Common myeloid progenitor, CD34-positive (primary cell): ENCODE measurements at regions not wholly inside any gene's neighbourhood (a gene's known extent, or its start where the extent isn't known, plus 50 kb on each side); places are given as distances from the start of the nearest gene placed in this dataset.

ENCODE experiments used
- CTCF ChIA-PET: fragments of 350-600 bp; sonication (Branson Sonifier 250); formaldehyde crosslinking; loops from one replicate; lab custom pipeline; 2021; ENCODE audit warnings: antibody characterized with exemption; lab: Charles Lee
- POLR2A ChIA-PET: fragments of 350-600 bp; sonication (Branson Sonifier 250); formaldehyde crosslinking; loops from one replicate; lab custom pipeline; 2021; ENCODE audit warnings: antibody characterized with exemption; lab: Charles Lee
- DNase-seq, 3 donors: peaks; one replicate each; pipeline versions ENCODE4 v3.0.0 to v3.0.0-alpha.2; 2013
- H3K27ac ChIP-seq, 2 experiments: 1 replicate in 1 of 2; 2 replicates in 1 of 2; pipeline ENCODE4 v1.7.0; 2013; ENCODE audit warnings: inconsistent platforms in 2 of 2, low read length in 2 of 2, mild to moderate bottlenecking in 2 of 2, low read depth in 1 of 2, moderate library complexity in 1 of 2; ENCODE audit not compliant: severe bottlenecking in 2 of 2, insufficient read depth in 1 of 2, poor library complexity in 1 of 2
- H3K27me3 ChIP-seq, 5 experiments: replicated peaks in 2 of 5; 1 replicate in 3 of 5; 2 replicates in 2 of 5; pipeline versions ENCODE4 v1.6.1 to v1.7.0; 2013; ENCODE audit warnings: low read length in 4 of 5, mild to moderate bottlenecking in 2 of 5, moderate library complexity in 2 of 5, inconsistent platforms in 1 of 5; ENCODE audit not compliant: insufficient read depth in 5 of 5, control insufficient read depth in 4 of 5
- H3K36me3 ChIP-seq, 4 experiments: 1 replicate in 2 of 4; 2 replicates in 2 of 4; pipeline versions ENCODE4 v1.6.1 to v1.7.0; 2013; ENCODE audit warnings: low read length in 3 of 4, control low read depth in 1 of 4, mild to moderate bottlenecking in 1 of 4; ENCODE audit not compliant: control insufficient read depth in 4 of 4, insufficient read depth in 4 of 4
- H3K4me1 ChIP-seq, 4 experiments: 1 replicate in 3 of 4; 2 replicates in 1 of 4; pipeline versions ENCODE4 v1.6.1 to v1.7.1; 2013; ENCODE audit warnings: low read length in 3 of 4, mild to moderate bottlenecking in 3 of 4, control low read depth in 1 of 4, inconsistent platforms in 1 of 4, moderate library complexity in 1 of 4; ENCODE audit not compliant: control insufficient read depth in 4 of 4, insufficient read depth in 4 of 4; ENCODE audit errors: control extremely low read depth in 1 of 4
- H3K4me3 ChIP-seq, 7 experiments: 1 replicate in 4 of 7; 2 replicates in 3 of 7; pipeline versions ENCODE4 v1.5.1 to v1.7.0; 2013; ENCODE audit warnings: mild to moderate bottlenecking in 7 of 7, low read length in 6 of 7, moderate library complexity in 6 of 7, inconsistent platforms in 2 of 7, low read depth in 2 of 7, control low read depth in 1 of 7; ENCODE audit not compliant: insufficient read depth in 4 of 7, control insufficient read depth in 1 of 7; ENCODE audit errors: extremely low read depth in 1 of 7
- H3K9me3 ChIP-seq, 5 experiments: 1 replicate in 4 of 5; 2 replicates in 1 of 5; pipeline versions ENCODE4 v1.6.1 to v1.7.1; 2013; ENCODE audit warnings: low read length in 4 of 5, mild to moderate bottlenecking in 2 of 5, inconsistent platforms in 1 of 5, low read depth in 1 of 5, moderate library complexity in 1 of 5; ENCODE audit not compliant: control insufficient read depth in 4 of 5, insufficient read depth in 2 of 5; ENCODE audit errors: control extremely low read depth in 1 of 5
- WGBS: methylation state at CpG from one replicate; pipeline ENCODE4 v1.1.5; 2013; ENCODE audit not compliant: insufficient coverage; 5-methylcytosine and 5-hydroxymethylcytosine counted together

- no peaks in the 10 kb centered on the region for H3K4me1 ChIP-seq
- 86% methylated on average over 5 of the region's 9 CpGs for WGBS
Measured at GRCh38 chr3:161576714-161577510, 80.3 kb downstream of the OTOL1 start.

GRCh38 chr3:161577662-161578061, 81.1 kb downstream of the OTOL1 start:
- CTCF ChIA-PET, result no interaction called here
- Histone ChIP-seq H3K36me3 (no peaks in the 10 kb centered on the region), H3K4me1 (no peaks in the 10 kb centered on the region), H3K27ac (no peak overlapping the region), H3K4me3 (no peak overlapping the region), H3K9me3 (no peaks in the 10 kb centered on the region), H3K27me3 (no peaks in the 10 kb centered on the region)
- no CpG with 5 or more reads among the region's 1 CpG for WGBS
- POLR2A ChIA-PET, result no interaction called here
- DNase-seq, result no peak

More at GRCh38 chr3:161576714-161577510, 80.3 kb downstream of the OTOL1 start:
- H3K9me3 ChIP-seq, result no peaks in the 10 kb centered on the region
- no peak for DNase-seq
- H3K27ac ChIP-seq, result no peak overlapping the region
- no peak overlapping the region for H3K4me3 ChIP-seq
- H3K27me3 ChIP-seq, result no peaks in the 10 kb centered on the region
- ChIA-PET CTCF (no interaction called here), POLR2A (no interaction called here)
- no peaks in the 10 kb centered on the region for H3K36me3 ChIP-seq

GRCh38 chr3:161579395-161580126, 83.0 kb downstream of the OTOL1 start:
- H3K27me3 ChIP-seq, result no peaks in the 10 kb centered on the region
- H3K27ac ChIP-seq, result no peak overlapping the region
- H3K4me1 ChIP-seq, result no peaks in the 10 kb centered on the region
- ChIA-PET POLR2A (no interaction called here), CTCF (no interaction called here)
- no peaks in the 10 kb centered on the region for H3K36me3 ChIP-seq
- 90% methylated on average over 5 of the region's 9 CpGs for WGBS
- no peak for DNase-seq
- no peaks in the 10 kb centered on the region for H3K9me3 ChIP-seq
- no peak overlapping the region for H3K4me3 ChIP-seq

DNA sequence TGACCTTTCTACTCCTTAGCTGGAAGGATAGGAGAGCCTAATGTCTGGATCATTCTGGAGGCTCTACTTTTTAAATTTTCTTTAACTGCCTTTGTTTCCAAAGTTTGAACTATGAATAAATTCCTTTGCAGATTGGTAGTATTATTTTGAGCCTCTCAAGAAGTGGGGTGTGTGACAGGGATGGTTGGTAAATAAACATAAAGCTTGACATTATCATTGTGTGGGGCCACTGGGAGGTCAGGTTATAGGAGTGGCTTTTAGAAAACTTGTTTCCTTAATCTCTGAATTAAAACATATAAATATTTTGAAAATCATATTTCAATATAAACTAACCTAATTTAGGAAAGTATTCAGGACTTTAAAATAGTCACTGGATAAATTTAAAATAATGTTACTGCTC, 89.3 kb downstream of the OTOL1 start:
- no peak for DNase-seq
- Histone ChIP-seq H3K4me1 (no peaks in the 10 kb centered on the region), H3K27ac (no peak overlapping the region), H3K27me3 (no peaks in the 10 kb centered on the region), H3K4me3 (no peak overlapping the region), H3K36me3 (no peaks in the 10 kb centered on the region), H3K9me3 (peaks cover 0 to 6% (median 0%) of the 10 kb centered on the region in 5 experiments)
- POLR2A ChIA-PET, result no interaction called here
- CTCF ChIA-PET, result no interaction called here

DNA sequence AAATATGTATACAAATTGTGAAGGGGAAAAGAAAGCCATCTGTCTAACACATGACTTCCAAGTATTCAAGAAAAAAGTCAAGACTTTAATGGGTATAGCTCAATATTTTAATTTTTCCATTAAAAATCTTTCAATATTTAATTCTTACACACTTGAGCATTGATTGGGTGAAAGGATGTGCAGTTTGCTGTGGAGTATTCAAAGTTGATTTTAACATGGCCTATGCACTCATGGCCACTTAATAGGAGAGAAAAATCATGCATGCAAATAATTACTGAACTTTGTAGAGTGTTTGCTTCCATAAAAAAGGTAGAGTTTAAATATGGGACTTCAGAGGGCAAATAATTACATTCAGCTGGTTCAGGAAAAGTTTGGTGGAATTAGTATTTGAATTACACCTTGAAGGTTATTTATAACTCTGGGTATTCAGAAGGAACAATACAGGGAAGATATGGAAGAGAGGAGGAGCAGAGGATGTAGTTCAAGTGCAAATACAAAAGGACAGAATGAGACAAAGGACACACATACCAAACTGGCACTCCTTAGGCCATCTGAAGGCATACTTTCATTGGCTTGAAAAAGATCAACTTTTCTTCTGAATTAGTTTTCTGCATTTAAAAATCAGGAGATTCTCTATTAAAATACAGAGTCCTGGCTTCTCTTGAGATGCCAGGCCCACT, 90.1 kb downstream of the OTOL1 start:
- Histone ChIP-seq H3K36me3 (no peaks in the 10 kb centered on the region), H3K4me3 (no peak overlapping the region), H3K9me3 (peaks cover 0 to 6% (median 0%) of the 10 kb centered on the region in 5 experiments), H3K27ac (no peak overlapping the region), H3K4me1 (no peaks in the 10 kb centered on the region), H3K27me3 (no peaks in the 10 kb centered on the region)
- DNase-seq, result no peak
- CTCF ChIA-PET, result no interaction called here
- POLR2A ChIA-PET, result no interaction called here

GRCh38 chr3:161598639-161599038, 102.0 kb downstream of the OTOL1 start:
- no peaks in the 10 kb centered on the region for H3K4me1 ChIP-seq
- no peaks in the 10 kb centered on the region for H3K9me3 ChIP-seq
- no peak overlapping the region for H3K4me3 ChIP-seq
- peak in 2 of 3 donors; percentile 17 to 22 for DNase-seq
- WGBS, result no CpG with 5 or more reads among the region's 2 CpGs
- H3K27me3 ChIP-seq, result no peaks in the 10 kb centered on the region
- H3K27ac ChIP-seq, result no peak overlapping the region
- CTCF ChIA-PET, result no interaction called here
- POLR2A ChIA-PET, result no interaction called here
- no peaks in the 10 kb centered on the region for H3K36me3 ChIP-seq

DNA sequence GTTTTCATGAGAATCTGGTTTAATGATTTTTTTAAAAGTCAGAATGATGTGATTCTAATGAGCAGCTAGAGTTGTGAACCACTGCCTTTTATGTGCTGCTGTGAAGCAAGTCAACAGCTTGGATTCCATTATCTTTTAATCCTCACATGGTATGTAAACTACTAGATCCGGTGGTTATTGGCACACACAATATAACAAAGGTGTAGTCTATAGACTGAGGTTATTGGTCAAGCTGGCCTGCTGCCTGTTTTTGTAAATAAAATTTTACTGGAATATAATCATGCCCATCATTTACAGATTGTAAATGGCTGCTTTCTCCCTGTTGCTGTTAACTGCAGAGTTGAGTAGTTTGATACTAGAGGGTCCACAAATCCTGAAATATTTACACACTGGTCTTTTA, 103.1 kb downstream of the OTOL1 start:
- H3K9me3 ChIP-seq, result no peaks in the 10 kb centered on the region
- no peak overlapping the region for H3K27ac ChIP-seq
- no peak for DNase-seq
- no peak overlapping the region for H3K4me3 ChIP-seq
- no peaks in the 10 kb centered on the region for H3K4me1 ChIP-seq
- no CpG with 5 or more reads among the region's 1 CpG for WGBS
- H3K27me3 ChIP-seq, result no peaks in the 10 kb centered on the region
- CTCF ChIA-PET, result no interaction called here
- POLR2A ChIA-PET, result no interaction called here
- no peaks in the 10 kb centered on the region for H3K36me3 ChIP-seq
